Uterus (tissue), 2 donors: ENCODE measurements at regions not wholly inside any gene's neighbourhood (a gene's known extent, or its start where the extent isn't known, plus 50 kb on each side); places are given as distances from the start of the nearest gene placed in this dataset.

Experiments used
- POLR2A ChIP-seq, 2 donors: fragments of 450-650 bp; IDR thresholded peaks; one replicate each; pipeline ENCODE4 v1.6.1; 2016; ENCODE audit warnings: antibody characterized with exemption in 2 of 2, mild to moderate bottlenecking in 1 of 2, moderate library complexity in 1 of 2
- TF ChIP-seq, protein P1 (sequence below), 4 experiments: fragments of 200-600 bp in 2 of 4; fragments of 450-650 bp in 2 of 4; sonication (generic) in 2 of 4; IDR thresholded peaks; one replicate each; pipeline ENCODE4 v1.5.1; 2016 to 2019; ENCODE audit warnings: antibody characterized with exemption in 4 of 4, mild to moderate bottlenecking in 2 of 4, moderate library complexity in 1 of 4

DNA sequence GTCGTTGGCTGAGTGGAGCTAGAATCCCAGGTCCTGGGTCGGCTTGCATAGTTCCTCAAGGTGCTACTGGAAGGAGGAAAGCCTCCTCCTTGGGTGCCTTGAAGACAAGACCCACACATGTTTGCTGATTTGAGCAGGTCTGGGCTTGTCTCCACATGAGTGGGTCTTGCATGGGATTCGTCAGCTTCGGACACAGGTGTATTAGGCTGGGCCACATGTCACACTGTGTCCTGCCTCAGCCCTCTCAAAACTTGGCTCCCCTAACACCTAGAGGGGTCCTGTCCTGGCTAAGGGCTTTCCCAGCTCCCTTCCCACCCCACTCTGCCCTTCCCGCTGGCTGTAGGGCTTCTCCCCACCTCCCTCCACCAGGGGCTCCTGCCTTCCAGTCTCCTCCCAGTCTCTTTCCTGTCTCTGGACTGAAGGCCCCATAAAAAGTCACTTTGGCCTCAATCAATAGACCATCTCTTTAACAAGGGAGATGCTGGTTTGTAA, 73.0 kb upstream of the ADPGK start:
- TF ChIP-seq, protein P1, sequence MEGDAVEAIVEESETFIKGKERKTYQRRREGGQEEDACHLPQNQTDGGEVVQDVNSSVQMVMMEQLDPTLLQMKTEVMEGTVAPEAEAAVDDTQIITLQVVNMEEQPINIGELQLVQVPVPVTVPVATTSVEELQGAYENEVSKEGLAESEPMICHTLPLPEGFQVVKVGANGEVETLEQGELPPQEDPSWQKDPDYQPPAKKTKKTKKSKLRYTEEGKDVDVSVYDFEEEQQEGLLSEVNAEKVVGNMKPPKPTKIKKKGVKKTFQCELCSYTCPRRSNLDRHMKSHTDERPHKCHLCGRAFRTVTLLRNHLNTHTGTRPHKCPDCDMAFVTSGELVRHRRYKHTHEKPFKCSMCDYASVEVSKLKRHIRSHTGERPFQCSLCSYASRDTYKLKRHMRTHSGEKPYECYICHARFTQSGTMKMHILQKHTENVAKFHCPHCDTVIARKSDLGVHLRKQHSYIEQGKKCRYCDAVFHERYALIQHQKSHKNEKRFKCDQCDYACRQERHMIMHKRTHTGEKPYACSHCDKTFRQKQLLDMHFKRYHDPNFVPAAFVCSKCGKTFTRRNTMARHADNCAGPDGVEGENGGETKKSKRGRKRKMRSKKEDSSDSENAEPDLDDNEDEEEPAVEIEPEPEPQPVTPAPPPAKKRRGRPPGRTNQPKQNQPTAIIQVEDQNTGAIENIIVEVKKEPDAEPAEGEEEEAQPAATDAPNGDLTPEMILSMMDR (IDR thresholded peaks at IDR 0.05): no peak
- TF ChIP-seq POLR2A (IDR thresholded peaks at IDR 0.05): no peak
